ENCODE measurements at regions not wholly inside any gene's neighbourhood (a gene's known extent, or its start where the extent isn't known, plus 50 kb on each side); places are given as distances from the start of the nearest gene placed in this dataset.
A peak's percentile ranks its signal among the peaks of the same experiment; 100 is the strongest.
"Not testable (repeated sequence)": the region's sequence is repeated elsewhere in the genome, so short reads cannot be mapped to it uniquely, and the experiment has no call there.

- DNase-seq: no peak
These were observed 61.7 kb downstream of the KPNA2 start for GRCh38 chr17:68097161-68097805.

- DNase-seq: not testable (repeated sequence)
These were observed 63.8 kb downstream of the KPNA2 start for GRCh38 chr17:68099341-68099753.

- DNase-seq: no peak
These were observed 64.6 kb downstream of the KPNA2 start for GRCh38 chr17:68100000-68100641.

GRCh38 chr17:68101075-68101986 is 65.8 kb downstream of the KPNA2 start:
- DNase-seq: peak; percentile 58

DNA sequence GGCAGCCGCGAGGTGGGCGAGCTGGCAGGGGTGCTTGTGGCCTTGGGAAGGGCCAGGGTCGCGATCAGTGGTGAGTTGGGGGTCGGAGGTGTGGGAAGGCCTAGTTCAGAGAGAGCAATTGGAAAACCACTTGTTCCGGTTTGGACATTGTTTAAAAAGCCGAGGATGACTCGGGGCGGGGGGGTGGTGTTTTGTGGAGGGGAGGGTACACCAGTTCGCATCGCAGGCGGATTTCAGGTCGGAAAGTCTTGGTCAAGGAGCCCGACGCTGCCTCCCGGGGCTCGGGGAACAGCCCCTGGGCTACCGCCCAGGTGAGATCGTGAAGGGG is 66.4 kb downstream of the KPNA2 start:
- no peak for DNase-seq

- no peak for DNase-seq
These were observed 66.8 kb downstream of the KPNA2 start for GRCh38 chr17:68102318-68102758.

- no peak for DNase-seq
These were observed 67.6 kb downstream of the KPNA2 start for GRCh38 chr17:68103148-68103547.

DNA sequence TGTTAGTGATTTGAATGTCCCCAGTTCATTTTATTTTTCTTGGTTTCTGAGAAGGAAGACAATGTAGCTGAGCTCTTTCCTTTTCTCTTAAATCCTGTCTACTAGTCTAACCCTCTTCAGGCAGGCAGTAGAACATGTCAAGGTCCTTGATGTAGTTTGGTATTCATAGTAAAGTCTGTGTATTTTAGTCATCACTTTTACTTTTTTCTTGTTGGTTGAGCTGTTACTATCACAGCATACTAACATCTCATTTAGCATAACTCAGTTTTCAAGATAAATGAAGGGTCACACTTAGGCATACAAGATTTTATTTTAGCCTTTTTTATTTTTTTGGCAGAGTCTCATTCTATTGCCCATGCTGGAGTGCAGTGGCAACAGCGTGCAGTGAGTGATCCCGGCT is 70.5 kb downstream of the KPNA2 start:
- no peak for DNase-seq

DNA sequence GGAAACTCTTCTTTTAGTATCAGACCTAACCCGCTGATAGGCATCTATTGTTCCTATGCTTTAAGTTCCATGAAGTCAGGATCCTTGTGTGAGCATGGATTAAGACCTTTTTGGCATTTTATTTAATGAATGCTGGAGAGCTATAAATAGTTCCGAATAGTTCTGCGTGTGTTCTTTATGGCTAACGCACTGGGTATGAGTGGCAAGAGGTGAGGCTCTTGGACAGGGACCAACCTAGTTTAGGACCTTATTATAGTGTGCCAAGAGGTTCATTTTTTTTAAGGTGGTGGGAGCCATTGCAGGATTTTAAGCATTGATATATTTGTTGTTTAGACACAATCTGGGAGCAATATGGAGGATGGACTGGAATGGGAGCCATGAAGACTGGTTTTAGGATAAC is 71.8 kb downstream of the KPNA2 start:
- DNase-seq: no peak

DNA sequence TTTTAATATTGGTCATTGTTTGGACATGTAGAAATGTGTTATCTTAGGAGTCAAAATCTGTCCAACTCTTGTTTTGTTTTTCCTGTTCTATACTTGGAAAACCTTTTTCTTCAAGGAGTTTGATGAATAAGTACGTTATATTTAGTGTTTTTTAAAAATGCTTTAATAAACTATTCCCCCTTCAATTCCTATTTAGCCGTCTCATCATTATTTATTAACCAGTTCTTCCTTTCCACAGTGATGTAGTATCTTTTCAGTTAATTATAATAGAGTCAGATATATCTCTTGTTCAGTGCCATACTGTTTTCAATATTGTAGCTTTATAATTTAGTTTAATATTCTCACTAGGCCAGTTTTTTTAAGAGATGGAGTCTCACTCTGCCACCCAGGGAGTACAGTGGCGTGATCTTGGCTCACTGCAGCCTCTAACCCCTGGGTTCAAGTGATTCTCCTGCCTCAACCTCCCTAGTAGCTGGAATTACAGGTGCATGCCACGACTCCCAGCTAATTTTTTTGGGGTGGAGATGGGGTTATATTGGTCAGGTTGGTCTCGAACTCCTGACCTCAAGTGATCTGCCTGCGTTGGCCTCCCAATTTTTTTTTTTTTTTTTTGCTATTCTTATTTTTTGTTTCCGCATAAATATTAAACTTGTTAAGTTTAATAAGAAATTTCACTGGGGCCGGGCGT is 72.9 kb downstream of the KPNA2 start:
- DNase-seq: no peak

- not testable (repeated sequence) for DNase-seq
These were observed 73.9 kb downstream of the KPNA2 start for GRCh38 chr17:68109404-68109803.

GRCh38 chr17:68116211-68116610 is 80.7 kb downstream of the KPNA2 start:
- not testable (repeated sequence) for DNase-seq

- DNase-seq: no peak
These were observed 87.1 kb downstream of the KPNA2 start for GRCh38 chr17:68122587-68122986.

GRCh38 chr17:68125111-68125870 is 89.8 kb downstream of the KPNA2 start:
- no peak for DNase-seq

- no peak for DNase-seq
These were observed 92.4 kb downstream of the KPNA2 start for GRCh38 chr17:68127914-68128313.

GRCh38 chr17:68131456-68131855 is 95.9 kb downstream of the KPNA2 start:
- DNase-seq: no peak

DNA sequence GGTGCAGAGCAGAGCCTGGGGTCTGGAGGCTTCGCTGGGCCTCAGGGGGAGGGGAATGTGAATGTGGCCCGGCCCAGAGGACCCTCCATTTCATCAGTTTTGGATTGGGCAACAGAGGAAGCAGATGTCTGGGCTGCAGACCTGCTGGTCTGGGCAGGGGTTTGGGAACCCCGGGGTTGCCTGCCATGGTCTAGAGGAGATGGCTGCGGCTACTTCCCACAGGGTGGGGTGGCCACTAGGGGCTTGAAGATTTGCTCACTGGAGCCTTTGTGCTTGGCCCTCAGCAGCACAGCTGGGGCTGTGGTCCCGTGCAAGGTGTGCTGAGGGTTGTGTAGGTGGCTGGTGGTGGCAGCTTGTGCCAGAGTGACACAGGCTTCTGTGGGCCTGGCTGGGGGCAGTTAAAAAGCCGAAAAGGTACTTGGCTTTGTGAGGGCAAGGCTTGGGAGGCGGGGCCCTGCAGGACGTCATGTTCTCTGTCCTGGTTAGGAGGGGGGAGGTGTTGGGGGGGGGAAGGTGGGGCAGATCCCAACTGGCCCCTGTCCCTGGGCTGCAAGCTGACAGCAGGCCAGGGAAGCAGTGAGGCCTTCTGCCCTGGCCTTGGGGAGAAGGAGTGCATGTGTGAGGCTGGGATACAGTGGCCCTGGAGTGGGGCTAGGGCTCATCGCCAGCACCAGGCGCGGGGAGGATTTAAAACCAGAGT is 98.0 kb downstream of the KPNA2 start:
- no peak for DNase-seq

DNA sequence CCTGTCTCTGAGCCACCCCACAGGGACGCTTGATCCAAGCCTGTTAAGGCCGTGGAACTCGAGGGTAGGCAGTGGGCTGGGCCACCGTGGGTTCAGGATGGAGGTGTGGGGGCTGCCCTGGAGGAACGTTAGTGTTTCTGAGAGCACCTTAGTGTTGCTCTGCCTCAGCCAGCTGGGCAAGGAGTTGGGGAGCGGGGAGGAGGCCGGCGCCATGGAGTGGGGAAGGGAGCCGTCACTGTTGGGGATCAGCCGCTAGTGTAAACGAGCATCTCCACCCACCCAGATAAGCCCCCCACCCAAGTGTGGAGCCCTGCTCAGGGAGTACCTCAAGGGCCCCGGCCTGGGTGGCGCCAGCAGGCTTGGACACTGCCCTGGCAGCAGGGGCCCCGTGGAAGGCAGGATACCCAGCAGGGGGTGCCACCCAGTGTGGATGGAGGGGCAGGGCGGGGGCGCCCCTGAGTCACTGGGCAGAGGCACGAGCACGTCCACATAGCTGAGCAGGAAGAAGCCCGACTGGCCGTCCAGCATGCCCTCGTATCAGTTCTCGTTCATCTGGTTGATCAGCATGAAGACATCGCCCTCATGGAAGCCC is 98.6 kb downstream of the KPNA2 start:
- DNase-seq: no peak

DNA sequence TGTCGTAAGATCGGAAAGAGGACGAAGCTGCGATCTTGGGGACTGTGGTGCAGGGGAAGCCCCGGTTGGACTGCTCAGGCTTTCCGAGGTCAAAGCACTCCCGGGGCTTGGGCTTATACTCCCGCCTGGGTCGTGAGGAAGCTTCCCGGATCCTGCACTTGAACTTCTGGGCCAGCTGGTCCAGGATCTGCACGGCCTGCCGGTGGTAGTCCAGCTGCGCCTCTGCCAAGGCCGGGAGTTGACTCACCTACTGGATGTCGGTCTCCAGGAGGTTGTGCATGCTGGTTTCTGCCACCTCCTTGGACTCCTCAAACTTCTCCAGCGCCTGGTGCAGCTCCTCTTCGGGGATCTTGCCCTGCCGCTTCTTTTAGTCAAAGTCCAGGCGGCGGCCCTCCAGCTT is 99.2 kb downstream of the KPNA2 start:
- no peak for DNase-seq

DNA sequence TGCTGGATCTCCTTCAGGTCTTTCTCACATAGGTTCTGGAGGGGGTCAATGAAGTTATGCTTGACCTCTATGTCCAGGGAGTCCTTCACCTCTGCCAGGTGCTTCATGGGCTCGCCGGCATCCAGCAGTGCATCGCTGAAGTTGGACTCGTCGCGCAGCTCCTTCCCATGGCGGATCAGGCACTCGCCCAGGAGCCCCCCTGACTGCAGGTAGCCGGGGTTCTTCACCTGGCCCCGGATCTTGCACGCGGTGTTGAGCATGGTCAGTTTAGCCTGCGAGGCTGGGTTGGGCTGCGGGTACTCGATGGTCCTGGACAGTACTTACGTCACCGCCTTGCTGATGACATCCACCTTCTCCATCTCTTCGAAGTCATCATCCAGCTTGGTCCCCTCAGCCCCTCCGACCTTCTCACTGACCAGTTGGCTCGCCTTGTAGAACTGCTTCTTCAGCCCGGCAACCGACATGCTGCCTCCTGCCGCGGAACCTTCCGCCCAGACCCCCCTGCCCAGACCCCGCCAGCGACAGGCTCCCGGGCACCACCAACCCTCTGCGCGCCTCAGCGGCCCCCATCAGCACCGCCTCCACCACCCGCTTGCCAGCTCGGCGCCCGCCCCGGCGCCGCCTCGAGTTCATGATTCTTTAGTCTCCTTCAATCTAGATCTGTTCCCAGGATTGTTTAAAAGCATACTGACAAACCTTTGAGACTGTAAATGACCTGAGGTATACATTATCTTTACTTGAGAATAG is 99.8 kb downstream of the KPNA2 start:
- no peak for DNase-seq

- no peak for DNase-seq
These were observed 105.5 kb downstream of the KPNA2 start for GRCh38 chr17:68141050-68141449.
